ENCODE measurements at regions not wholly inside any gene's neighbourhood (a gene's known extent, or its start where the extent isn't known, plus 50 kb on each side); places are given as distances from the start of the nearest gene placed in this dataset.

- TF ChIP-seq CTCF (IDR thresholded peaks at IDR 0.05), result no peak
- TF ChIP-seq POLR2A (IDR thresholded peaks at IDR 0.05; ENCODE audit: low read depth), result no peak
These were observed 403.5 kb upstream of the PROX1 start for GRCh38 chr1:213584272-213584671.
